OCI-LY1 (cell line): ENCODE measurements at regions not wholly inside any gene's neighbourhood (a gene's known extent, or its start where the extent isn't known, plus 50 kb on each side); places are given as distances from the start of the nearest gene placed in this dataset.

Experiments used
- H2AFZ ChIP-seq: fragments of 200-600 bp; sonication (generic), shearing (Covaris generic); 2 replicates; pipeline ENCODE4 v1.6.0; 2014; ENCODE audit warnings: antibody characterized with exemption, mild to moderate bottlenecking, low read length
- H3F3A ChIP-seq: fragments of 200-600 bp; sonication (generic), shearing (Covaris generic); 2 replicates; pipeline ENCODE4 v1.6.0; 2014; ENCODE audit warnings: mild to moderate bottlenecking, antibody characterized with exemption, low read length, moderate library complexity; ENCODE audit not compliant: insufficient read depth
- H3K27ac ChIP-seq: fragments of 200-600 bp; sonication (generic); 2 replicates; pipeline ENCODE4 v1.5.1; 2014; ENCODE audit warnings: low read length, mixed run types, mild to moderate bottlenecking, low read depth; ENCODE audit not compliant: poor library complexity, severe bottlenecking
- H3K27me3 ChIP-seq: fragments of 200-600 bp; sonication (generic); 2 replicates; pipeline ENCODE4 v1.6.0; 2014; ENCODE audit warnings: antibody characterized with exemption, mild to moderate bottlenecking, low read length, moderate library complexity; ENCODE audit not compliant: insufficient read depth
- H3K36me3 ChIP-seq: fragments of 200-600 bp; sonication (generic); 2 replicates; pipeline ENCODE4 v1.6.1; 2014; ENCODE audit warnings: mild to moderate bottlenecking, antibody characterized with exemption, low read length, moderate library complexity, mixed read lengths; ENCODE audit not compliant: insufficient read depth
- H3K4me1 ChIP-seq: fragments of 200-600 bp; sonication (generic); 2 replicates; pipeline ENCODE4 v1.5.1; 2014; ENCODE audit warnings: mild to moderate bottlenecking, low read length, moderate library complexity; ENCODE audit not compliant: insufficient read depth, severe bottlenecking
- H3K4me2 ChIP-seq: fragments of 200-600 bp; sonication (generic), shearing (Covaris generic); 2 replicates; pipeline ENCODE4 v1.6.1; 2014; ENCODE audit warnings: low read length
- H3K4me3 ChIP-seq: fragments of 200-600 bp; sonication (generic); 2 replicates; pipeline ENCODE4 v1.5.1; 2014; ENCODE audit warnings: low read length, low read depth, mild to moderate bottlenecking, mixed read lengths; ENCODE audit not compliant: poor library complexity, severe bottlenecking
- H3K79me2 ChIP-seq: fragments of 200-600 bp; shearing (Covaris generic); 2 replicates; pipeline ENCODE4 v1.6.1; 2016; ENCODE audit warnings: mixed run types, low read length, mixed read lengths; ENCODE audit not compliant: insufficient read depth
- H3K9ac ChIP-seq: fragments of 200-600 bp; sonication (generic), shearing (Covaris generic); 2 replicates; pipeline ENCODE4 v1.6.1; 2014; ENCODE audit warnings: mild to moderate bottlenecking, low read length, mixed read lengths
- H3K9me2 ChIP-seq: fragments of 200-600 bp; sonication (generic), shearing (Covaris generic); 2 replicates; pipeline ENCODE4 v1.6.1; 2014; ENCODE audit warnings: low read depth, mild to moderate bottlenecking, low read length, mixed read lengths
- H3K9me3 ChIP-seq: fragments of 200-600 bp; shearing (Covaris generic); 2 replicates; pipeline ENCODE4 v1.6.1; 2014; ENCODE audit warnings: low read length, mixed read lengths
- H4K20me1 ChIP-seq: fragments of 200-600 bp; sonication (generic), shearing (Covaris generic); 2 replicates; pipeline ENCODE4 v1.6.0; 2016; ENCODE audit warnings: mild to moderate bottlenecking, low read length; ENCODE audit not compliant: insufficient read depth
- CTCF ChIP-seq: fragments of 200-600 bp; sonication (generic), shearing (Covaris generic); IDR thresholded peaks from 2 replicates; pipeline ENCODE4 v1.5.1; 2017; ENCODE audit warnings: mild to moderate bottlenecking, antibody characterized with exemption, low read length, moderate library complexity, mixed read lengths
- EZH2 ChIP-seq: fragments of 200-600 bp; sonication (generic), shearing (Covaris generic); IDR thresholded peaks from 2 replicates; pipeline ENCODE4 v1.8.0; 2017; ENCODE audit warnings: borderline replicate concordance, mixed run types, mild to moderate bottlenecking, antibody characterized with exemption, low read length, moderate library complexity, mixed read lengths

GRCh38 chr11:111062420-111062819 is 183.1 kb upstream of the POU2AF2 start:
- H3K9ac ChIP-seq = no peak overlapping the region
- no peaks in the 10 kb centered on the region for H3K4me1 ChIP-seq
- no peak overlapping the region for H2AFZ ChIP-seq
- no peak overlapping the region for H3K4me2 ChIP-seq
- H3K9me3 ChIP-seq = no peaks in the 10 kb centered on the region
- no peak overlapping the region for H3K27ac ChIP-seq
- H3K36me3 ChIP-seq = no peaks in the 10 kb centered on the region
- H3F3A ChIP-seq = no peaks in the 10 kb centered on the region
- H4K20me1 ChIP-seq = no peaks in the 10 kb centered on the region
- no peaks in the 10 kb centered on the region for H3K9me2 ChIP-seq
- H3K4me3 ChIP-seq = no peak overlapping the region
- TF ChIP-seq CTCF (no peak), EZH2 (no peak)
- H3K27me3 ChIP-seq = no peaks in the 10 kb centered on the region
- H3K79me2 ChIP-seq = no peaks in the 10 kb centered on the region

GRCh38 chr11:111059726-111060125 is 185.8 kb upstream of the POU2AF2 start:
- Histone ChIP-seq H3K4me3 (no peak overlapping the region), H3K4me1 (no peaks in the 10 kb centered on the region), H3K4me2 (no peak overlapping the region), H2AFZ (no peak overlapping the region), H3K36me3 (no peaks in the 10 kb centered on the region), H3F3A (no peaks in the 10 kb centered on the region), H4K20me1 (no peaks in the 10 kb centered on the region), H3K9ac (no peak overlapping the region), H3K79me2 (no peaks in the 10 kb centered on the region), H3K27me3 (no peaks in the 10 kb centered on the region), H3K9me2 (no peaks in the 10 kb centered on the region), H3K27ac (no peak overlapping the region), H3K9me3 (no peaks in the 10 kb centered on the region)
- TF ChIP-seq EZH2 = no peak
- no peak for TF ChIP-seq CTCF

GRCh38 chr11:111049131-111049530 is 196.4 kb upstream of the POU2AF2 start:
- Histone ChIP-seq H4K20me1 (no peaks in the 10 kb centered on the region), H3K27me3 (no peaks in the 10 kb centered on the region), H3K9me2 (no peaks in the 10 kb centered on the region), H3K27ac (no peak overlapping the region), H3K36me3 (no peaks in the 10 kb centered on the region), H3K4me3 (no peak overlapping the region), H2AFZ (no peak overlapping the region), H3K4me1 (peaks cover 13% of the 10 kb centered on the region), H3K9me3 (no peaks in the 10 kb centered on the region), H3K4me2 (no peak overlapping the region), H3K9ac (no peak overlapping the region), H3K79me2 (no peaks in the 10 kb centered on the region), H3F3A (no peaks in the 10 kb centered on the region)
- TF ChIP-seq EZH2 (no peak), CTCF (no peak)
